Esophagus squamous epithelium (tissue), 4 donors: ENCODE measurements at regions not wholly inside any gene's neighbourhood (a gene's known extent, or its start where the extent isn't known, plus 50 kb on each side); places are given as distances from the start of the nearest gene placed in this dataset.

Experiments used
- CTCF ChIP-seq, 6 experiments: fragments of 450-650 bp in 4 of 6; fragments of 200-600 bp in 2 of 6; sonication (generic) in 2 of 6; IDR thresholded peaks; one replicate each; pipeline ENCODE4 v1.5.1; 2016 to 2019; ENCODE audit warnings: antibody characterized with exemption in 6 of 6, mild to moderate bottlenecking in 4 of 6, moderate library complexity in 4 of 6
- POLR2A ChIP-seq, 4 donors: fragments of 450-650 bp; IDR thresholded peaks; one replicate each; pipeline ENCODE4 v1.6.1; 2017; ENCODE audit warnings: antibody characterized with exemption in 4 of 4, mild to moderate bottlenecking in 4 of 4, moderate library complexity in 3 of 4

GRCh38 chr5:130277522-130277921 lies 373.3 kb downstream of the CHSY3 start:
- TF ChIP-seq CTCF (IDR thresholded peaks at IDR 0.05) (no peak), POLR2A (IDR thresholded peaks at IDR 0.05) (no peak)
